ENCODE measurements at regions not wholly inside any gene's neighbourhood (a gene's known extent, or its start where the extent isn't known, plus 50 kb on each side); places are given as distances from the start of the nearest gene placed in this dataset.

- 63% methylated on average over 6 of the region's 8 CpGs for WGBS
Observed at GRCh38 chr10:130804778-130805634, 506.5 kb downstream of the TCERG1L start.

DNA sequence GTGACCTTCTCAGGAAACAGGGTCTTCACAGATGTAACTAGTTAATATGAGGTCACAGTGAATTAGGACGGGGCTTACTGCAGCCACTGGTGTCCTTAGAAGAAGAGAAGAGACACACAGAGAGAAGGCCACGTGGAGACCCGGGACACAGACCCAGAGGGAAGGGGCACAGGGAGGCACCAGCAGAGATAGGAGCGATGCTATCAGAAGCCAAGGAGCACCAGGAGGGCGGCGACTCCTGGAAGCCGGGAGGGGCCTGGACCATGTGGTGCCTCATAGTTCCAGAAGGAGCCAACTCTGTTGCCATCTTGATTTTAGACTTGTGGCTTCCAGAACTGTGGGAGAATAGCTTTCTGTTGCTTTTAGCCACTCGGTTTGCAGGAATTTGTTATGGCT, 505.9 kb downstream of the TCERG1L start:
- no peak overlapping the region for H2BK120ac ChIP-seq (ENCODE audit: low read depth, low read length)
- H3K9me3 ChIP-seq (ENCODE audit: control insufficient read depth, low read length), result peaks cover 8% of the 10 kb centered on the region
- no peak overlapping the region for H3K27ac ChIP-seq (ENCODE audit: low read length, poor library complexity, severe bottlenecking)
- no peak overlapping the region for H3K4me2 ChIP-seq (ENCODE audit: low read length, poor library complexity, severe bottlenecking)
- H2AK5ac ChIP-seq (ENCODE audit: low read length, severe bottlenecking), result no peak overlapping the region
- H3K36me3 ChIP-seq (ENCODE audit: control insufficient read depth in 1 of 2, insufficient read depth in 2 of 2, low read depth in 1 of 2, low read length in 2 of 2), result no peaks in the 10 kb centered on the region
- no peaks in the 10 kb centered on the region for H3K79me1 ChIP-seq (replicated peaks; ENCODE audit: low read length, poor library complexity, severe bottlenecking)
- no peak overlapping the region for H4K91ac ChIP-seq (ENCODE audit: low read length)
- H2AFZ ChIP-seq (ENCODE audit: low read depth, low read length), result no peak overlapping the region
- WGBS, result 68% methylated on average over 8 of the region's 8 CpGs
- H2BK5ac ChIP-seq (ENCODE audit: low read depth, low read length, poor library complexity, severe bottlenecking), result no peak overlapping the region
- H3K9ac ChIP-seq (ENCODE audit: low read length), result no peak overlapping the region
- H3K27me3 ChIP-seq (ENCODE audit: control insufficient read depth in 1 of 2, insufficient read depth in 1 of 2, low read length in 2 of 2), result no peaks in the 10 kb centered on the region
- no peak overlapping the region for H4K8ac ChIP-seq (ENCODE audit: low read length)
- H2BK15ac ChIP-seq (ENCODE audit: low read depth, poor library complexity, severe bottlenecking), result no peak overlapping the region
- DNase-seq, result no peak
- no peak overlapping the region for H3K23ac ChIP-seq (ENCODE audit: low read length in 2 of 2)
- no peaks in the 10 kb centered on the region for H3K4me1 ChIP-seq (ENCODE audit: control insufficient read depth, insufficient read depth, low read depth, low read length)
- no peak overlapping the region for H3K14ac ChIP-seq (ENCODE audit: low read length in 2 of 2)
- no peak overlapping the region for H3K4ac ChIP-seq (ENCODE audit: low read depth in 1 of 2, low read length in 2 of 2)
- H2BK12ac ChIP-seq (ENCODE audit: low read length in 2 of 2), result no peak overlapping the region
- H3K4me3 ChIP-seq (ENCODE audit: insufficient read depth in 1 of 2, low read depth in 1 of 2, low read length in 2 of 2), result no peak overlapping the region
- H3K18ac ChIP-seq (ENCODE audit: low read depth in 1 of 2, low read length in 2 of 2), result no peak overlapping the region

More at GRCh38 chr10:130804778-130805634, 506.5 kb downstream of the TCERG1L start:
- Histone ChIP-seq H3K9ac (ENCODE audit: low read length) (no peak overlapping the region), H2BK15ac (ENCODE audit: low read depth, poor library complexity, severe bottlenecking) (no peak overlapping the region), H3K27me3 (ENCODE audit: control insufficient read depth in 1 of 2, insufficient read depth in 1 of 2, low read length in 2 of 2) (no peaks in the 10 kb centered on the region), H2BK120ac (ENCODE audit: low read depth, low read length) (no peak overlapping the region), H2BK12ac (ENCODE audit: low read length in 2 of 2) (no peak overlapping the region), H2BK5ac (ENCODE audit: low read depth, low read length, poor library complexity, severe bottlenecking) (no peak overlapping the region), H3K36me3 (ENCODE audit: control insufficient read depth in 1 of 2, insufficient read depth in 2 of 2, low read depth in 1 of 2, low read length in 2 of 2) (no peaks in the 10 kb centered on the region), H3K14ac (ENCODE audit: low read length in 2 of 2) (no peak overlapping the region), H3K27ac (ENCODE audit: low read length, poor library complexity, severe bottlenecking) (no peak overlapping the region), H3K23ac (ENCODE audit: low read length in 2 of 2) (no peak overlapping the region), H3K4me2 (ENCODE audit: low read length, poor library complexity, severe bottlenecking) (no peak overlapping the region), H3K79me1 (replicated peaks; ENCODE audit: low read length, poor library complexity, severe bottlenecking) (no peaks in the 10 kb centered on the region), H3K18ac (ENCODE audit: low read depth in 1 of 2, low read length in 2 of 2) (no peak overlapping the region), H3K9me3 (ENCODE audit: control insufficient read depth, low read length) (peaks cover 8% of the 10 kb centered on the region), H2AFZ (ENCODE audit: low read depth, low read length) (no peak overlapping the region), H4K8ac (ENCODE audit: low read length) (no peak overlapping the region), H2AK5ac (ENCODE audit: low read length, severe bottlenecking) (no peak overlapping the region), H3K4me1 (ENCODE audit: control insufficient read depth, insufficient read depth, low read depth, low read length) (no peaks in the 10 kb centered on the region), H3K4ac (ENCODE audit: low read depth in 1 of 2, low read length in 2 of 2) (no peak overlapping the region), H3K4me3 (ENCODE audit: insufficient read depth in 1 of 2, low read depth in 1 of 2, low read length in 2 of 2) (no peak overlapping the region), H4K91ac (ENCODE audit: low read length) (no peak overlapping the region)
- no peak for DNase-seq

GRCh38 chr10:130806426-130806825, 505.1 kb downstream of the TCERG1L start:
- Histone ChIP-seq H3K27ac (ENCODE audit: low read length, poor library complexity, severe bottlenecking) (no peak overlapping the region), H2BK12ac (ENCODE audit: low read length in 2 of 2) (no peak overlapping the region), H2AFZ (ENCODE audit: low read depth, low read length) (no peak overlapping the region), H2AK5ac (ENCODE audit: low read length, severe bottlenecking) (no peak overlapping the region), H4K8ac (ENCODE audit: low read length) (no peak overlapping the region), H3K18ac (ENCODE audit: low read depth in 1 of 2, low read length in 2 of 2) (no peak overlapping the region), H3K4ac (ENCODE audit: low read depth in 1 of 2, low read length in 2 of 2) (no peak overlapping the region), H3K36me3 (ENCODE audit: control insufficient read depth in 1 of 2, insufficient read depth in 2 of 2, low read depth in 1 of 2, low read length in 2 of 2) (no peaks in the 10 kb centered on the region), H2BK5ac (ENCODE audit: low read depth, low read length, poor library complexity, severe bottlenecking) (no peak overlapping the region), H3K4me1 (ENCODE audit: control insufficient read depth, insufficient read depth, low read depth, low read length) (no peaks in the 10 kb centered on the region), H4K91ac (ENCODE audit: low read length) (no peak overlapping the region), H2BK15ac (ENCODE audit: low read depth, poor library complexity, severe bottlenecking) (no peak overlapping the region), H3K9ac (ENCODE audit: low read length) (no peak overlapping the region), H3K4me2 (ENCODE audit: low read length, poor library complexity, severe bottlenecking) (no peak overlapping the region), H3K4me3 (ENCODE audit: insufficient read depth in 1 of 2, low read depth in 1 of 2, low read length in 2 of 2) (no peak overlapping the region), H3K27me3 (ENCODE audit: control insufficient read depth in 1 of 2, insufficient read depth in 1 of 2, low read length in 2 of 2) (no peaks in the 10 kb centered on the region), H3K9me3 (ENCODE audit: control insufficient read depth, low read length) (peaks cover 8% of the 10 kb centered on the region), H3K23ac (ENCODE audit: low read length in 2 of 2) (no peak overlapping the region), H2BK120ac (ENCODE audit: low read depth, low read length) (no peak overlapping the region), H3K79me1 (replicated peaks; ENCODE audit: low read length, poor library complexity, severe bottlenecking) (no peaks in the 10 kb centered on the region), H3K14ac (ENCODE audit: low read length in 2 of 2) (no peak overlapping the region)
- no peak for DNase-seq
- 84% methylated on average over 12 of the region's 12 CpGs for WGBS

DNA sequence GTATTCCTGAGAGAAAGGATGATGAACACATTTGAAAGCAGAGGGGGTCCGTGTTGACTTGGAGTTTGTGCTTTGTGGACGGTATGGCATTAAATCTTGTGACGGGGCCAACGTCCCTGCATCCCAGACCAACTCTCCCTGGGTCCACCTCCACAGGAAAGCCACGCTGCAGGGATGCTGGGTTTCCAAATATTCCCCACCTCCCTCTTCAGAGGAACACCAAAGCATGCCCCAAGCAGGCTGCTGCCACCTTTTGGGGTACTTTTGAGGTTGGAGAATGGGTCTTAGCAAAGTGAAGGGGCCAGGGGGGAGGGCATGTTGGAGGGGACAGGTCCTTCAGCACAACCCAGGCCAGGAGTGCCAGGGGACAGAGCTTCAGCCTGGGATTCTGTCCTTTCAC, 504.4 kb downstream of the TCERG1L start:
- Histone ChIP-seq H3K9ac (ENCODE audit: low read length) (no peak overlapping the region), H4K8ac (ENCODE audit: low read length) (no peak overlapping the region), H3K14ac (ENCODE audit: low read length in 2 of 2) (no peak overlapping the region), H3K27me3 (ENCODE audit: control insufficient read depth in 1 of 2, insufficient read depth in 1 of 2, low read length in 2 of 2) (no peaks in the 10 kb centered on the region), H2BK5ac (ENCODE audit: low read depth, low read length, poor library complexity, severe bottlenecking) (no peak overlapping the region), H3K27ac (ENCODE audit: low read length, poor library complexity, severe bottlenecking) (no peak overlapping the region), H3K4me3 (ENCODE audit: insufficient read depth in 1 of 2, low read depth in 1 of 2, low read length in 2 of 2) (no peak overlapping the region), H3K4me2 (ENCODE audit: low read length, poor library complexity, severe bottlenecking) (no peak overlapping the region), H3K9me3 (ENCODE audit: control insufficient read depth, low read length) (peaks cover 8% of the 10 kb centered on the region), H2AK5ac (ENCODE audit: low read length, severe bottlenecking) (no peak overlapping the region), H3K36me3 (ENCODE audit: control insufficient read depth in 1 of 2, insufficient read depth in 2 of 2, low read depth in 1 of 2, low read length in 2 of 2) (no peaks in the 10 kb centered on the region), H2BK15ac (ENCODE audit: low read depth, poor library complexity, severe bottlenecking) (no peak overlapping the region), H3K18ac (ENCODE audit: low read depth in 1 of 2, low read length in 2 of 2) (no peak overlapping the region), H3K23ac (ENCODE audit: low read length in 2 of 2) (no peak overlapping the region), H2BK12ac (ENCODE audit: low read length in 2 of 2) (no peak overlapping the region), H4K91ac (ENCODE audit: low read length) (no peak overlapping the region), H3K79me1 (replicated peaks; ENCODE audit: low read length, poor library complexity, severe bottlenecking) (no peaks in the 10 kb centered on the region), H3K4me1 (ENCODE audit: control insufficient read depth, insufficient read depth, low read depth, low read length) (no peaks in the 10 kb centered on the region), H2AFZ (ENCODE audit: low read depth, low read length) (no peak overlapping the region), H3K4ac (ENCODE audit: low read depth in 1 of 2, low read length in 2 of 2) (no peak overlapping the region), H2BK120ac (ENCODE audit: low read depth, low read length) (no peak overlapping the region)
- no peak for DNase-seq
- WGBS, result 80% methylated on average over 2 of the region's 5 CpGs
